Left ventricle myocardium inferior (tissue), 1 donor: ENCODE measurements at regions not wholly inside any gene's neighbourhood (a gene's known extent, or its start where the extent isn't known, plus 50 kb on each side); places are given as distances from the start of the nearest gene placed in this dataset.
"Not testable (repeated sequence)": the region's sequence is repeated elsewhere in the genome, so short reads cannot be mapped to it uniquely, and the experiment has no call there.

Source experiments
- DNase-seq: peaks from one replicate; pipeline ENCODE4 v3.0.0-alpha.2; 2020
- H3K27ac ChIP-seq: fragments of 200-600 bp; replicated peaks from 2 replicates; pipeline ENCODE4 v1.8.0; 2021
- H3K27me3 ChIP-seq: fragments of 200-600 bp; 2 replicates; pipeline ENCODE4 v1.8.0; 2021; ENCODE audit warnings: low read depth
- H3K36me3 ChIP-seq: fragments of 200-600 bp; 2 replicates; pipeline ENCODE4 v1.8.0; 2021
- H3K4me1 ChIP-seq: fragments of 200-600 bp; 2 replicates; pipeline ENCODE4 v1.8.0; 2021
- H3K4me3 ChIP-seq: fragments of 200-600 bp; 2 replicates; pipeline ENCODE4 v1.8.0; 2021; ENCODE audit warnings: mild to moderate bottlenecking, moderate library complexity
- H3K9me3 ChIP-seq: fragments of 200-600 bp; replicated peaks from 2 replicates; pipeline ENCODE4 v1.8.0; 2021
- intact Hi-C: fragments of 100-400 bp; cut with micrococcal nuclease; formaldehyde crosslinking; loops from one replicate; pipeline ENCODE4 v1.11.0; 2022
- TF ChIP-seq, protein P1 (sequence below): fragments of 200-600 bp; IDR thresholded peaks from 2 replicates; pipeline ENCODE4 v1.8.0; 2021; ENCODE audit warnings: antibody characterized with exemption, mild to moderate bottlenecking, borderline replicate concordance
- donor health status: DM: no; HTN: yes; CAD: no; lungs with severe emphysema.

DNA sequence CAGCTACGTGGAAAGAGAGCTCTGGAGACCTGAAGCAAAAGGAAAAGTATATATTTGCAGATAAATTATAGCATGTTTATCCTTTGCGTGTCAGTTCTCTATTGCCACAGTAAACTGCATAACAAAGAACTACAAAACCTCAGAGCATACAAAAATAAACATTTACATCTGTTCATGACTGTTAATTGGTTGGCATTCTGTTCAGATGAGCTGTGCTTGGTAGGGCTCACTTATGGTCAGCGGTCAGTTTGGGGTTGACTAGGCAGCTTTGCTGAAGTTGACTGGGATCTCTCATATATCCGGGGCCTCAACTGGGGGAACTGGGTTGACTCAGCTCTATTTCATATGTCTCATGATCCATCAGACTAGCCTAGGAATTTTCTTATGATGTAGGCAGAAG, 257.7 kb downstream of the TLE1 start:
- peaks cover 34% of the 10 kb centered on the region for H3K9me3 ChIP-seq
- no peak for DNase-seq
- no peaks in the 10 kb centered on the region for H3K36me3 ChIP-seq
- no peak overlapping the region for H3K27ac ChIP-seq
- TF ChIP-seq, protein P1, sequence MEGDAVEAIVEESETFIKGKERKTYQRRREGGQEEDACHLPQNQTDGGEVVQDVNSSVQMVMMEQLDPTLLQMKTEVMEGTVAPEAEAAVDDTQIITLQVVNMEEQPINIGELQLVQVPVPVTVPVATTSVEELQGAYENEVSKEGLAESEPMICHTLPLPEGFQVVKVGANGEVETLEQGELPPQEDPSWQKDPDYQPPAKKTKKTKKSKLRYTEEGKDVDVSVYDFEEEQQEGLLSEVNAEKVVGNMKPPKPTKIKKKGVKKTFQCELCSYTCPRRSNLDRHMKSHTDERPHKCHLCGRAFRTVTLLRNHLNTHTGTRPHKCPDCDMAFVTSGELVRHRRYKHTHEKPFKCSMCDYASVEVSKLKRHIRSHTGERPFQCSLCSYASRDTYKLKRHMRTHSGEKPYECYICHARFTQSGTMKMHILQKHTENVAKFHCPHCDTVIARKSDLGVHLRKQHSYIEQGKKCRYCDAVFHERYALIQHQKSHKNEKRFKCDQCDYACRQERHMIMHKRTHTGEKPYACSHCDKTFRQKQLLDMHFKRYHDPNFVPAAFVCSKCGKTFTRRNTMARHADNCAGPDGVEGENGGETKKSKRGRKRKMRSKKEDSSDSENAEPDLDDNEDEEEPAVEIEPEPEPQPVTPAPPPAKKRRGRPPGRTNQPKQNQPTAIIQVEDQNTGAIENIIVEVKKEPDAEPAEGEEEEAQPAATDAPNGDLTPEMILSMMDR = no peak
- H3K4me1 ChIP-seq = no peaks in the 10 kb centered on the region
- no peak overlapping the region for H3K4me3 ChIP-seq
- intact Hi-C loops = no loop called here
- H3K27me3 ChIP-seq = no peaks in the 10 kb centered on the region

DNA sequence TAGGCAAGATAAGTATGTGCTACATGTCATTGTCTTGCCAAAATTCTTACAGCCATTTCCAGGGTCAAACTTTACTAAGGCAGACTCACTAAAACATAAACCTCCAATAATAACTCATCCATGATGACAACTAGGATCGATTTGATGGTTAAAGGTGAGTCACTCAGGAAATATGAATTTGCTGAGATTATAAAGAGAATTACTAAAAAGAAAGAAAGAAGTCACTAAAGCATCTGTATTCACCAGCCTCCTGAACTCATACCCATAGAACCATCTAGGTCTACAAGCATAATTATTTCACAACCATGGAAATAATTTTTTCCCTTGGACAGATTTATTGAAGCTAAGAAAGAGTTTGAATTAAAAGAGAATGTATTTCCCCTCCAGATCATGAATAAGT, 258.6 kb downstream of the TLE1 start:
- TF ChIP-seq, protein P1 = no peak
- H3K27ac ChIP-seq = no peak overlapping the region
- intact Hi-C loops = no loop called here
- H3K9me3 ChIP-seq = peaks cover 36% of the 10 kb centered on the region
- H3K4me3 ChIP-seq = no peak overlapping the region
- H3K4me1 ChIP-seq = no peaks in the 10 kb centered on the region
- H3K36me3 ChIP-seq = no peaks in the 10 kb centered on the region
- DNase-seq = no peak
- no peaks in the 10 kb centered on the region for H3K27me3 ChIP-seq

DNA sequence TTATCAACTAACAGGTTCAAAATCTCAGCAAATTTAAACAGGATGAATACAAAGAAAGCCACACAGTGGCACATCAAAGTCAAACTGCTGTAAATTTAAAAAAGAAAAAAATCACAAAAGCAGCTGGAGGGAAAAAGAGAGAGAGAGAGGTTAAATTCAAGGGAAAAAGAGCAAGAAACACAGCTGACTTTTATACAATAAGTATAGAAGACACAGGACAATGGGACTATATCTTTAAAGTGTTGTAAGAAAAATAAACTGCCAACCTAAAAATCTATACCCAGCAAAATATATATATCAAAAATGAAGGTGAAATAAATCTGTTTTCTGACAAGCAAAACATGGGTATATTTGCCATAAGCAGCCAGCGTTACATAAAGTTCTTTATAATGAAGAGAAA, 261.5 kb downstream of the TLE1 start:
- DNase-seq = no peak
- H3K4me3 ChIP-seq = no peak overlapping the region
- TF ChIP-seq, protein P1 = no peak
- H3K4me1 ChIP-seq = no peaks in the 10 kb centered on the region
- no peak overlapping the region for H3K27ac ChIP-seq
- H3K36me3 ChIP-seq = no peaks in the 10 kb centered on the region
- H3K27me3 ChIP-seq = no peaks in the 10 kb centered on the region
- H3K9me3 ChIP-seq = peaks cover 40% of the 10 kb centered on the region
- intact Hi-C loops = no loop called here

DNA sequence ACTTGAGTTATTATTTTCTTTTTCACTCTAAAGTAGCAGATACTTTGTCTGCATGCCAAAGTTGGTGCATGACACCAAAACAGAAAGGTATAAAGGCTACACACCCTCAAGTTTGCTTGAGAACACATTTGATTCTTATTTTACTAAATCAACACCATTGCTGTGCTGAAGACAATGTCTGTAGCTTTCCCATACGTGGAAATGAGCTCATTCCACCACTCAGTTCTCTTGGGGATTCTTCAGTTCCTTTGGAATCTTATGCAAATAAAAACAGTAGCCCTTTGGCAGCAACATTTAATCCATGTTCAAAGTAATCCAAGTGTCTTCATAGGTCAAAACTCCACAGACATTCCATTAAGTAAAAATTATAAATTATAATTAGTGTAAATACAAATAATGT, 264.9 kb downstream of the TLE1 start:
- peaks cover 44% of the 10 kb centered on the region for H3K9me3 ChIP-seq
- TF ChIP-seq, protein P1 = no peak
- peak overlapping the region; percentile 21 for H3K27ac ChIP-seq
- DNase-seq = no peak
- H3K4me3 ChIP-seq = no peak overlapping the region
- H3K36me3 ChIP-seq = no peaks in the 10 kb centered on the region
- intact Hi-C loops = no loop called here
- H3K4me1 ChIP-seq = no peaks in the 10 kb centered on the region
- H3K27me3 ChIP-seq = no peaks in the 10 kb centered on the region

DNA sequence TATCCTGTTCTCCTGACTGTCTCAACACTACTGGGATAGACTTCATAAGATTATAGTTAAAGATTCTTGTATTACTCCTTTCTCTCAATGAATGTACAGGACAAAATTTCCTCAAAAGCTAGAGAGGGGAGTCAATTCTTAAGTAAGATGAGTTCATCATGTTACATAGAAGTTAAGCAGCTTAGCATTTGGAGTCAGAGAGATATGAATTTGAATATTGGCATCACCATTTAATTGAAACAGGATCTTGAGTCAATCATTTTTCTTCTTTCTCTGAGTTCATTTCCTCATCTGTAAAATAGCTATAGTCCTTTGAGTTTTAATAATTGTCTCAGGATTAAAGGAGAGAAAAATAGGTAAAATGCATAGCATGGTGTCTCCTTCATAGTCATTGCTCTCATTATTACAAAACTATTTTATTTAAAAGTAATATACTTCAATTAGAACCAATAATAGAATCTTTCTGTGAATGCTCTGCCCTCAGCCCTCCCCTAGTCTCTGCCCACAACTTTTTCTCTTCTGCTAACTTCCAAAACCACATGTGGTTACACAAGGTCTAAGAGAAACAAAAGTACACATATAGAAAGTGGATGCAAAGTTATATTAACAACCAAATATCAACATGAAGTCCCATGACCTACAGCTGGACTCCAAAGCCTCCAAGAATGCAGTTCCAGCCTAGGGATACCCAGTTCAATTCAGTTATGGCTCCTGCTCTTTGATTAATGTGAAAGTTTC, 265.6 kb downstream of the TLE1 start:
- DNase-seq = no peak
- H3K36me3 ChIP-seq = no peaks in the 10 kb centered on the region
- peaks cover 41% of the 10 kb centered on the region for H3K9me3 ChIP-seq
- H3K4me1 ChIP-seq = no peaks in the 10 kb centered on the region
- peak overlapping the region; percentile 21 for H3K27ac ChIP-seq
- no peaks in the 10 kb centered on the region for H3K27me3 ChIP-seq
- TF ChIP-seq, protein P1 = no peak
- no peak overlapping the region for H3K4me3 ChIP-seq
- intact Hi-C loops = no loop called here

DNA sequence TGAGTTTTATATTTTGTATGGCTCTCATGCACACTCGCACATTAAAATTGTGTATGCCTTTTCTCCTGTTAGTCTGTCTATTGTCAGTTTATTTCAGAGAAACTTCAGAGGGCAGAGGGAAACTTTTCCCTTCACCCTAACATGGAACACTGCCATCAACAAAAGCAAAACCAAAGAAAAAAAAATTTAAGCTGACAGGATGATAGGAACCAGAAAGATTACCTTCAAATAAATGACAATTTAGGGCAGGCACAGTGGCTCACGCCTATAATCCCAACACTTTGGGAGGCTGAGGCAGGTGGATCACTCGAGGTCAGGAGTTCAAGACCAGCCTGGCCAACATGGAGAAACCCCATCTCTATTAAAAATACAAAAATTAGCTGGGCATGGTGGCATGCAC, 268.3 kb downstream of the TLE1 start:
- H3K27ac ChIP-seq, H3K36me3 ChIP-seq, DNase-seq, intact Hi-C loops, H3K4me3 ChIP-seq, H3K27me3 ChIP-seq: not testable (repeated sequence)
- Histone ChIP-seq H3K9me3 (peaks cover 19% of the 10 kb centered on the region), H3K4me1 (peaks cover 16% of the 10 kb centered on the region)
